Hepatocyte (in vitro differentiated cells): ENCODE measurements at regions not wholly inside any gene's neighbourhood (a gene's known extent, or its start where the extent isn't known, plus 50 kb on each side); places are given as distances from the start of the nearest gene placed in this dataset.

ENCODE experiments used
- CTCF ChIP-seq: fragments of 200-600 bp; sonication (generic); IDR thresholded peaks from 2 replicates; pipeline ENCODE4 v1.5.1; 2016; ENCODE audit warnings: antibody characterized with exemption, mild to moderate bottlenecking; ENCODE audit not compliant: poor library complexity
- EZH2 ChIP-seq: fragments of 200-600 bp; sonication (generic); IDR thresholded peaks from 2 replicates; pipeline ENCODE4 v1.6.1; 2016; ENCODE audit warnings: antibody characterized with exemption, mild to moderate bottlenecking, borderline replicate concordance
- EZH2phosphoT487 ChIP-seq: fragments of 200-600 bp; sonication (generic); IDR thresholded peaks from one replicate; pipeline ENCODE4 v1.6.1; 2018; ENCODE audit warnings: antibody characterized with exemption, mild to moderate bottlenecking, low read depth, moderate library complexity; ENCODE audit not compliant: unreplicated experiment, severe bottlenecking

DNA sequence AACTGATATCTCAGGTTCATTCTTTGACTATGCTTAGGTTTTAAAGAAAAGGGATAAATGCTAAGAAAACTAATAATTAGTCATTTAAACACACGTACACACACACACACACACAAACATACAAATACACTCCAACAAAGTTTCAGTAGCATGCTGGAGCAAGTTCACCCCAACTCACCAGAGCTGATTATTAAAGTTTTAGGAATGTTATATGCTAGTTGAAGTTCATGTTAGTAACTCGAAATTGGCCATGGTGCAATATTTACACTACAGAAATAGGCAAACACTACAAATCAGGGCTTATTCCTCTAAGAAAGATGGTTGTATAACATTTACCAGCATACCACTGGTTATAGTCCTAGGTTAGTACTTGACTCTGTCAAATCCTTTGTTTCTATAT lies 384.0 kb upstream of the DIPK2B start:
- no peak for TF ChIP-seq CTCF
- TF ChIP-seq EZH2: no peak
- no peak for TF ChIP-seq EZH2phosphoT487
